HG03469 (cell line): ENCODE measurements at regions not wholly inside any gene's neighbourhood (a gene's known extent, or its start where the extent isn't known, plus 50 kb on each side); places are given as distances from the start of the nearest gene placed in this dataset.

Source experiments
- ATAC-seq: cut with Tn5 transposase; IDR thresholded peaks from one replicate; pipeline ENCODE4 v1.9.1; 2021; ENCODE audit warnings: mild to moderate bottlenecking, moderate library complexity, moderate number of reproducible peaks; ENCODE audit not compliant: unreplicated experiment

DNA sequence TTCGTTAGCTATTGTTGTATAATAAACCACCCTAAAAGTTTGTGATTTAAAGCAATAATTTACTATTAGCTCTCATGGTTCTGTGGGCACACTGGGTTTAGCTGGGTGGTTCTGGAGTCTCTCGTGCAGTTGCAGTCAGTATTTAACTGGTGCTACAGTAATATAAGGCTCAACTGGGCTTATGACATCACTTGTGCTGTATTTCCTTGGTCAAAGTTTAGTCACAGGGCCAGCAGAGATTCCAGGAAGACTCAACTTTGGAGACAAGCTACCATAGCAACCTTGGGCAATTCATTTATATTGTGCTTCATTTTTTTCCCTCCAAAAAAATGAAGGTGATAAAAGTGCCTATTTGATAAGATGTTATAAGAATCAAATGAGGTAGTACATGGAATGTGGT lies 204.2 kb upstream of the GUCY1A2 start:
- no peak for ATAC-seq

DNA sequence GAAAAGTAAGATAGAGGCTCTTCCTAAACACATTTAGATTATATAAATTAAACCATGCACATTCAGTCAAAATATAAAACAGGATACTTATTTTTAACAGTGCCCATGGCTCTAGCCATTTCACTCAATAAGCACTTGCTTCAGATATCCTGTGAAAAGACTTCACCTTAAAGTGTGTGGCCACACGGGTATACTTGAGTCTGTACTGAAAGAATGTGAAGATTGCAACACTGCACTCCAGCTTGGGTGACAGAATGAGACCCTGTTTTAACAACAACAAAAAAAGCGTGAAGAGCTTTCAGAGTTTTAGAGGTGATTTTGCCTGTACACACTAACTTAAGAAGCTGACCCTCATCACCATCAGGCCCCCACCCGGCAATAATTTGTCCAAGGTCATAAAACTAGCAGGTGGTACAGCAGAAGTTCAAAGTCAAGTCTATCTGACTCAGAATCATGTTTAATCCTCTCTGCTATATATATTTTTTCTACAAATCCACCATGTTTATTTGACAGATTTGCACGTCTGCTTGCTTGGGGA lies 203.5 kb upstream of the GUCY1A2 start:
- ATAC-seq, result no peak

DNA sequence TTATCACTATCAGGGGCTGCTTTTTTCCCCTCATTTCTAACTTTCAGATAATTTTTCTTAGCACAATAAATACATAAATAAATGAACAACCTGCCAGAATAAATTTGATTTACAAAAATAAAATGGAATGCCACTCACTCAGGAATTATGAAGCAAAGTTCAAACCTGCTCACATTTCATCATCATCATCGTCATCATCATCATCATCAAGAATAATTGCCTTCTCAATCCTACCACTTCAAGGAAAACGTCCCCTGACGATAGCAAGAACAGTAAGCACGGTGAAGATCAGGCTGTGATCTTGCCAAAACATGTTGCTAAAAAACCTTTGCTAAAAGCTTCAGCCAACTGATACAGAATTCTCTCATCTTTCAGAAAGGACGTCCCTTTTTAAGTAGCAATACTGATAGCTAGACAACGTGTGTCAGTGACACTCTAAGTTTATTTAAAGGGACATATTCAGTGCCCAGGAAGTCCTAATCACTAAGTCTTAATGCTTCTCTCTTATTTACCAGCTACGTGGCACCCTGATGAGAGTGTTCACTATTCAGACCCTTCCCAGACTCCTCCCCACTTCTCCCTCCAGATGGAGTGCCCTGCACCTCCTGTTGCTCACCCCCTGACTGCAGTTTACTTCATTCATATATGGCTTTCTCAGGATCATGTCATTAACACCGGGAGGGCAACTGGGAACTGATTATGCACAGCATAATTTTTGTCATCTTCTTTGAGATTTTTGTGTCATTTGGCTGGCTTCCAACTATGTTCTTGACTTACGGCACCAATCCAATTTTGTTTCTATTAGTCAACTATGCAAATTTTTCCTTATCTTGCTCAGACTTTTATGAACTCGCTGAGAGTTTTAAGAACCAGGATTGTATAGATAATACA lies 200.1 kb upstream of the GUCY1A2 start:
- ATAC-seq, result no peak

DNA sequence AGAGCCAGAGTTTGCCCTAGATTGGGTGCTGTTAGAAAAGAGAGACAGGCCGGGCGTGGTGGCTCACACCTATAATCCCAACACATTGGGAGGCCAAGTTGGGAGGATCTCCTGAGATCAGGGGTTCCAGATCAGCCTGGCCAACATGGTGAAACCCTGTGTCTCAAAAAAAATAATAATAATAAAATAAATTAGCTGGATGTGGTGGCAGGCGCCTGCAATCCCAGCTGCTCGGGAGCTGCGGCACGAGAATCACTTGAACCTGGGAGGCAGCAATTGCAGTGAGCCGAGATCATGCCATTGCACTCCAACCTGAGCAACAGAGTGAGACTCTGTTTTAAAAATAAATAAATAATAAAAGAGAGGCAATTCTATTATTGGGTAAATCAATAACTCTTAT lies 199.2 kb upstream of the GUCY1A2 start:
- no peak for ATAC-seq

GRCh38 chr11:107215010-107215409 lies 196.7 kb upstream of the GUCY1A2 start:
- no peak for ATAC-seq

GRCh38 chr11:107203656-107204055 lies 185.4 kb upstream of the GUCY1A2 start:
- no peak for ATAC-seq

DNA sequence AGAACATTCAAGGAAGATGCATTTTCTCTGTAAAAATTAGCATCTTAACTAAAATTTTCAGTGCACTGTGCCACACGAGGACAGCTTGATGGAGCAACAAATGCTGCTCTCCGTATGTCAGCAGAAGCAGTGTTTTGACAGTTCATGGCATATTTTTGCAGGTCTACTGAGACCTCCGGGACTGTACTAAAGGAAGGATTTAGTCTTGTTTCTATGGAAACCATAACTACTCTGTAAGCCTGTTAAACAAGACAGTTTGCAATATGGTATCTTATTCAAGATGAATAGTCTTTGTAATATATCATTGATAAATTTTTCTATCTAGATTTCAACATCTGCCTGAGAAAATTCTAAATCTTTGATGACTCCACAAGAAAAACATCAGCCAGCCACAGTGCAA lies 184.0 kb upstream of the GUCY1A2 start:
- no peak for ATAC-seq

DNA sequence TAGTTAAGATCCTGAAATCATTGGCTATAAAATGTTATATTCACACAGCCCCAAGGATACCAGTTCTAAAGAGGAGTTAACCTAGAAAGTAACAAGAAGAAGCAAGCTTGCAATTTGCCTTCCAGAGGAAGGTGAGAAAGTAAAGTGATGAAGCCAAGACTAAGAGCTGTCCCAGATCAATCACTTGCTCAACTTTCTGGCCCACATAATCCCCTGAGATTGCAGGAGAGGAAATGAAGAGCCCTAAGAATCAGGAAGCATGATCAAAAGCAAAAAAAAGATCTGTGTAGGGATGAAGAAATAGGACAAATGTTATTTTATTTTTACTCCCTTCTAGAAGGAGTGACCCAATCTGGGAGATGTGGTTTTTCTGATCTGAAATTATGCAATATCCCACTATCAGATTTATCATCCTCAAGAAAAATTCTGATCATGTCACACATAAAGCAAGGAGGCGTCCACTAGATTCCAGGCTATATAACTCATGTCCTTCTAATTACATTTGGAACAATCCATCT lies 180.3 kb upstream of the GUCY1A2 start:
- no peak for ATAC-seq

- no peak for ATAC-seq
Measured at GRCh38 chr11:107197932-107198331, 179.7 kb upstream of the GUCY1A2 start.

- no peak for ATAC-seq
Measured at GRCh38 chr11:107196732-107197131, 178.5 kb upstream of the GUCY1A2 start.

DNA sequence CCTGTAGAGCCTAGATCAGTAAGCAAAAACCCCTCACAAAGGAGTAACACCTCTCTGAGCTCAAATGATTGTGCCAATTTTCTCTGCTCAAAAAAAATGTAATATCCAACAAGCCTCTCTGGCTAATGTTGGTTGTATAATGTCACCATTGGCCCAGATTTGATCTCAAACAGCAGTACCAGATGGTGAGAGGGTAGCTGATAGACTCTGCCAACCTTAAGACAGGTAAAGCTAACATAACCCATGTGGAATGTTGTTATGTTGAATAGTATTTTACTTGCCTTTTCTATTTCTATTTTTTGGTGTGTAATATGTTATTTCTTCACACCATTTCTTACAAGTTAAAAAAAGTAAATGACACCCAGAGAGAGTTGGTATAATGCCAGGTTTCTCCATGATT lies 166.7 kb upstream of the GUCY1A2 start:
- ATAC-seq, result no peak

DNA sequence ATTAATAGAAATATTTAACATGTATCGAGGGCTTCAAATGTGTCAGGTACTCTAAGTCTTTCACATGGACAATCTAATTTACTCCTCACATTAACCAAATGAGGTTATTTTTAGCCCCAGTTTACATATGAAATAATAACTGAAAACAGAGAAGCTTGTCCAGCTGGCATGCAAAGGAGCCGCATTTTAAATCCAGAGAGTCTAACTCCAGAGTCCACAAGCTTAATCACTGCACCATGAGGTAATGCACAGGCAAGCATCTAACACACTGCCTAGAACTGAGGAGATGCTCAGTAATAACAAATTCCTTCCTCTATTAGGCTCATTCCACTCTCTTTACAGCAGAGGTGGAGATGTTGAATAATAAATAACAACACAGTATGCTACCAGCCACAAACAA lies 165.7 kb upstream of the GUCY1A2 start:
- no peak for ATAC-seq

DNA sequence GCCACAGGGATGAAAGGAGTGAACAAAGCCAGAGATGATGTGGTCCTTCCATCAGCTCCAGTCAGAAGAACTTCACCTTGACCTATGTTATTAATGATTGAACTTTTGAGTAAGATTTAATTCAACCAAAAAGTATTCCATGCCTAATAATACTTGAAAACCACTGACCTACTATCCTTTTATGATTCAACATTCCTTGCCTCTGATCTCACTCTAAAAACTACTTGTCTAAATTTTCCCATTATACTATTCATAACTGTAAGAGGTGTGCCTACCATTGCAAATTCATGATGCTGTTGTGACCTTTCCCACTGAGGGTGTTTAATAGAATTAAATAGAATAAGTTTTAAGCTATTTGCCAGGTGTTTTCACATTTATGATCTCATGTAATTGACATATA lies 164.7 kb upstream of the GUCY1A2 start:
- ATAC-seq, result no peak

GRCh38 chr11:107180236-107180635 lies 162.0 kb upstream of the GUCY1A2 start:
- no peak for ATAC-seq

GRCh38 chr11:107179829-107180228 lies 161.6 kb upstream of the GUCY1A2 start:
- ATAC-seq, result no peak

GRCh38 chr11:107177106-107177477 lies 158.8 kb upstream of the GUCY1A2 start:
- ATAC-seq, result no peak

DNA sequence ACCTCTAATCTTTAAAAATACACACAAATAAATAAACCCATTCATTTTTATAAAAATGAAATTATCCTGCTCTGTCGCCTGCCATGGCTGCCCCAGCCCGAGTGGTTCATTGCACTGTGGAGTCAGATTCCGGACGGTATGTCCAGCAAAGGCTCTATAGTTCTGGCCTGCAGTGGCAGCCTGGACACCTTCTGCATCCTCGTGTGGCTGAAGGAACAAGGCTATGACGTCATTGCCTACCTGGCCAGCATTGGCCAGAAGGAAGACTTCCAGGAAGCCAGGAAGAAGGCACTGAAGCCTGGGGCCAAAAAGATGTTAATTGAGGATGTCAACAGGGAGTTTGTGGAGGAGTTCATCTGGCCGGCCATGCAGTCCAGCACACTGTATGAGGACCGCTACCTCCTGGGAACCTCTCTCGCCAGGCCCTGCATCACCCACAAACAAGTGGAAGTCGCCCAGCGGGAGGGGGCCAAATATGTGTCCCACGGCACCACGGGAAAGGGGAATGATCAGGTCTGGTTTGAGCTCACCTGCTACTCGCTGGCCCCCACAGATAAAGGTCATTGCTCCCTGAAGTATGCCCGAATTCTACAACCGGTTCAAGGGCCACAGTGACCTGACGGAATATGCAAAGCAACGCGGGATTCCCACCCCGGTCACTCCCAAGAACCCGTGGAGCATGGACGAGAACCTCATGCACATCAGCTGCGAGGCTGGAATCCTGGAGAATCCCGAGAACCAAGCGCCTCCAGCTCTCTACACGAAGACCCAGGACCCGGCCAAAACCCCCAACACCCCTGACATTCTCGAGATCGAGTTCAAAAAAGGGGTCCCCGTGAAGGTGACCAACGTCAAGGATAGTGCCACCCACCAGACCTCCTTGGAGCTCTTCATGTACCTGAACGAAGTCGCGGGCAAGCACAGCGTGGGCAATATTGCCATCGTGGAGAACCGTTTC lies 158.2 kb upstream of the GUCY1A2 start:
- ATAC-seq, result no peak

DNA sequence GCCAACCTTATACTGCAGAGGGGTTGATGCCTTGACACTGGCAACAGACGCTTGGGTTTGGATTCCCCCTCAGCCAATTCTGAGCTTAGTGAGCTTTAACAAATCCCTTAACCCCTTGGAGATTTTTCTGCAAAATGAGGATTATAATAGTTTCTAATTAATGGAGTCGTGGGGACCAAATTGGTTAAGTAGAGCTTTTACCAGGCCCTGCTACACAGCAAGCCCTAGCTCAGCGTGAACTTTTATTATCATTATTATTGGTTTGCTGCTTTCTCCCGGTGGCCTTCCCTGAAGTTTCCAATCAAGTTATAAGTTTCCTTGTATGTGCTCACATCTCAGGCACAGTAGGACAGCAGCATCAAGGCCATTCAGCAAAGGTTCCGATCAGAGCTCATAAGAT lies 156.6 kb upstream of the GUCY1A2 start:
- ATAC-seq, result no peak

GRCh38 chr11:107172996-107173395 lies 154.7 kb upstream of the GUCY1A2 start:
- no peak for ATAC-seq

- ATAC-seq, result no peak
Measured at GRCh38 chr11:107157809-107158187, 139.5 kb upstream of the GUCY1A2 start.

DNA sequence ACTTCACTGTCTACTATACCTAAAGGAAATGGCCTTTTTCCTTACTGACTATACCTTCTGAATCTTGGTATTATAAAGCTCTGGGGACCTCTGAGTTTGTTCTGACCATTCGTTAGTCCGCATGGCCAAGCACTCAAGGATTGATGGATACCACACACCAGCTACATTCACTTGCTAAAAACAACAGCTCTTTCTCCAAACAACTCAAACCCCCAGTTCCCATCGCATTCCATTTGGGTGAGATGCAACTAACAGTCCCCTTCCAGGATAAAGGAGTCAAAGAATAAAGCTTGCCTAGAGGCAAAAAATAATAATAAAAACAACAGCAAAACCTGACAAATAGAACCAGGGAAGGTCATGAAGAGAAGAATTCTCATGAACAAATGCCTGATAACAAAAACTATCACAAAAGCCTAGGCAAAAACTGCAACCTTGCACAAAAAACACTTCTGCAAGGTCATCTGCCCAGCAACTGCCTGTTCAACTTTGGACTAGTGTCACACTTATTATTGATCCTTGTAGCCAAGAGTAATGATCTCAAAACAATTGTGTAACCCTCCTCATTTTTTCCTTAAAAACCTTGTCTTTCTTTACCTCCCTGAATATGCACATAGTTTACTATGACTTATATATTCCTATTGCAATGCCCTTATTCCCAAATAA lies 139.0 kb upstream of the GUCY1A2 start:
- no peak for ATAC-seq
